ENCODE measurements at regions not wholly inside any gene's neighbourhood (a gene's known extent, or its start where the extent isn't known, plus 50 kb on each side); places are given as distances from the start of the nearest gene placed in this dataset.
A peak's percentile ranks its signal among the peaks of the same experiment; 100 is the strongest.

- DNase-seq (ENCODE audit: low read depth): peak; percentile 22
Observed at GRCh38 chr2:217299590-217299989, 439.7 kb upstream of the TNP1 start.

GRCh38 chr2:217297096-217297495 lies 437.2 kb upstream of the TNP1 start:
- no peaks in the 10 kb centered on the region for H3K36me3 ChIP-seq (ENCODE audit: control insufficient read depth, insufficient read depth, low read length)
- no peak for TF ChIP-seq CTCF (IDR thresholded peaks at IDR 0.05; ENCODE audit: insufficient read depth, low read depth, low read length)
- no peak for DNase-seq (ENCODE audit: low read depth)
- POLR2A ChIA-PET: no interaction called here
- no peaks in the 10 kb centered on the region for H3K27me3 ChIP-seq (ENCODE audit: control insufficient read depth, insufficient read depth, low read length)
- no peak overlapping the region for H3K4me3 ChIP-seq (ENCODE audit: low read depth, low read length)
- CTCF ChIA-PET: no interaction called here

More at GRCh38 chr2:217299590-217299989, 439.7 kb upstream of the TNP1 start:
- Histone ChIP-seq H3K27me3 (ENCODE audit: control insufficient read depth, insufficient read depth, low read length) (no peaks in the 10 kb centered on the region), H3K36me3 (ENCODE audit: control insufficient read depth, insufficient read depth, low read length) (no peaks in the 10 kb centered on the region), H3K4me3 (ENCODE audit: low read depth, low read length) (no peak overlapping the region)
- POLR2A ChIA-PET: no interaction called here
- TF ChIP-seq CTCF (IDR thresholded peaks at IDR 0.05; ENCODE audit: insufficient read depth, low read depth, low read length): no peak
- CTCF ChIA-PET: no interaction called here

- H3K36me3 ChIP-seq (ENCODE audit: control insufficient read depth, insufficient read depth, low read length): no peaks in the 10 kb centered on the region
- ChIA-PET POLR2A (no interaction called here), CTCF (no interaction called here)
- no peak overlapping the region for H3K4me3 ChIP-seq (ENCODE audit: low read depth, low read length)
- DNase-seq (ENCODE audit: low read depth): no peak
- no peaks in the 10 kb centered on the region for H3K27me3 ChIP-seq (ENCODE audit: control insufficient read depth, insufficient read depth, low read length)
- TF ChIP-seq CTCF (IDR thresholded peaks at IDR 0.05; ENCODE audit: insufficient read depth, low read depth, low read length): no peak
Observed at GRCh38 chr2:217294818-217295217, 435.0 kb upstream of the TNP1 start.

GRCh38 chr2:217294211-217294610 lies 434.3 kb upstream of the TNP1 start:
- Histone ChIP-seq H3K4me3 (ENCODE audit: low read depth, low read length) (no peak overlapping the region), H3K27me3 (ENCODE audit: control insufficient read depth, insufficient read depth, low read length) (no peaks in the 10 kb centered on the region), H3K36me3 (ENCODE audit: control insufficient read depth, insufficient read depth, low read length) (no peaks in the 10 kb centered on the region)
- DNase-seq (ENCODE audit: low read depth): no peak
- POLR2A ChIA-PET: no interaction called here
- no peak for TF ChIP-seq CTCF (IDR thresholded peaks at IDR 0.05; ENCODE audit: insufficient read depth, low read depth, low read length)
- CTCF ChIA-PET: no interaction called here

- H3K4me3 ChIP-seq (ENCODE audit: low read depth, low read length): no peak overlapping the region
- ChIA-PET POLR2A (no interaction called here), CTCF (no interaction called here)
- no peaks in the 10 kb centered on the region for H3K27me3 ChIP-seq (ENCODE audit: control insufficient read depth, insufficient read depth, low read length)
- TF ChIP-seq CTCF (IDR thresholded peaks at IDR 0.05; ENCODE audit: insufficient read depth, low read depth, low read length): no peak
- no peak for DNase-seq (ENCODE audit: low read depth)
- no peaks in the 10 kb centered on the region for H3K36me3 ChIP-seq (ENCODE audit: control insufficient read depth, insufficient read depth, low read length)
Observed at GRCh38 chr2:217293607-217294006, 433.7 kb upstream of the TNP1 start.

All from BJ (cell line).